Panc1 (cell line): ENCODE measurements at regions not wholly inside any gene's neighbourhood (a gene's known extent, or its start where the extent isn't known, plus 50 kb on each side); places are given as distances from the start of the nearest gene placed in this dataset.

ENCODE experiments used
- POLR2AphosphoS5 ChIP-seq: IDR thresholded peaks from 2 replicates; pipeline ENCODE4 v1.6.1; 2012; ENCODE audit warnings: mild to moderate bottlenecking, low read depth, low read length, moderate library complexity
- TF ChIP-seq, protein P1 (sequence below): fragments of 450-650 bp; IDR thresholded peaks from 2 replicates; pipeline ENCODE4 v1.5.1; 2017; ENCODE audit warnings: mild to moderate bottlenecking

DNA sequence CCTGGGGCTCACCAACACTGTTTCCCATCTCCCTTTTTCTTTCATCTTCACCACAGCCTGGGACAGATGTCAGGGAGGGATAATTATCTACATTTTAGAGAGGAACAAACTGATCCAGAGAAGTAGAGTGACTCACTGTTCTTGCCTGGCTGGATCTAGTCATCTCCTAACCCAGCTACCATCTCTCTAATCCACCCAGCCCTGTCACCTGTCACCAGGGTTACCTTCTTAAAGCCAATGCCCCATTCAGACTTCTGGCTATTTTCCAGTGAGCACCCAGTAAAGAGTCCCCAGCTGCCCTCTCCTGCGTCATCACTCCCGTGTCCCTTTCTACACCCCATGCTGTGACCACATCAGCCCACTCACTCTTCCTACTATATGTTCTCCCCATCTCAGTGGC, 68.4 kb upstream of the DUSP5 start:
- TF ChIP-seq, protein P1, sequence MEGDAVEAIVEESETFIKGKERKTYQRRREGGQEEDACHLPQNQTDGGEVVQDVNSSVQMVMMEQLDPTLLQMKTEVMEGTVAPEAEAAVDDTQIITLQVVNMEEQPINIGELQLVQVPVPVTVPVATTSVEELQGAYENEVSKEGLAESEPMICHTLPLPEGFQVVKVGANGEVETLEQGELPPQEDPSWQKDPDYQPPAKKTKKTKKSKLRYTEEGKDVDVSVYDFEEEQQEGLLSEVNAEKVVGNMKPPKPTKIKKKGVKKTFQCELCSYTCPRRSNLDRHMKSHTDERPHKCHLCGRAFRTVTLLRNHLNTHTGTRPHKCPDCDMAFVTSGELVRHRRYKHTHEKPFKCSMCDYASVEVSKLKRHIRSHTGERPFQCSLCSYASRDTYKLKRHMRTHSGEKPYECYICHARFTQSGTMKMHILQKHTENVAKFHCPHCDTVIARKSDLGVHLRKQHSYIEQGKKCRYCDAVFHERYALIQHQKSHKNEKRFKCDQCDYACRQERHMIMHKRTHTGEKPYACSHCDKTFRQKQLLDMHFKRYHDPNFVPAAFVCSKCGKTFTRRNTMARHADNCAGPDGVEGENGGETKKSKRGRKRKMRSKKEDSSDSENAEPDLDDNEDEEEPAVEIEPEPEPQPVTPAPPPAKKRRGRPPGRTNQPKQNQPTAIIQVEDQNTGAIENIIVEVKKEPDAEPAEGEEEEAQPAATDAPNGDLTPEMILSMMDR: no peak
- no peak for TF ChIP-seq POLR2AphosphoS5
